ENCODE measurements at regions not wholly inside any gene's neighbourhood (a gene's known extent, or its start where the extent isn't known, plus 50 kb on each side); places are given as distances from the start of the nearest gene placed in this dataset.

GRCh38 chr9:29669613-29670012, 2096.3 kb upstream of the C9orf72 start:
- TF ChIP-seq, protein P1, sequence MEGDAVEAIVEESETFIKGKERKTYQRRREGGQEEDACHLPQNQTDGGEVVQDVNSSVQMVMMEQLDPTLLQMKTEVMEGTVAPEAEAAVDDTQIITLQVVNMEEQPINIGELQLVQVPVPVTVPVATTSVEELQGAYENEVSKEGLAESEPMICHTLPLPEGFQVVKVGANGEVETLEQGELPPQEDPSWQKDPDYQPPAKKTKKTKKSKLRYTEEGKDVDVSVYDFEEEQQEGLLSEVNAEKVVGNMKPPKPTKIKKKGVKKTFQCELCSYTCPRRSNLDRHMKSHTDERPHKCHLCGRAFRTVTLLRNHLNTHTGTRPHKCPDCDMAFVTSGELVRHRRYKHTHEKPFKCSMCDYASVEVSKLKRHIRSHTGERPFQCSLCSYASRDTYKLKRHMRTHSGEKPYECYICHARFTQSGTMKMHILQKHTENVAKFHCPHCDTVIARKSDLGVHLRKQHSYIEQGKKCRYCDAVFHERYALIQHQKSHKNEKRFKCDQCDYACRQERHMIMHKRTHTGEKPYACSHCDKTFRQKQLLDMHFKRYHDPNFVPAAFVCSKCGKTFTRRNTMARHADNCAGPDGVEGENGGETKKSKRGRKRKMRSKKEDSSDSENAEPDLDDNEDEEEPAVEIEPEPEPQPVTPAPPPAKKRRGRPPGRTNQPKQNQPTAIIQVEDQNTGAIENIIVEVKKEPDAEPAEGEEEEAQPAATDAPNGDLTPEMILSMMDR (conservative IDR thresholded peaks at IDR 0.05; ENCODE audit: low read length) = no peak
- TF ChIP-seq EZH2phosphoT487 (IDR thresholded peaks at IDR 0.05; ENCODE audit: borderline replicate concordance) = no peak

Measured in Loucy (cell line).